AG04450 (cell line): ENCODE measurements at regions not wholly inside any gene's neighbourhood (a gene's known extent, or its start where the extent isn't known, plus 50 kb on each side); places are given as distances from the start of the nearest gene placed in this dataset.

Experiments used
- CTCF ChIA-PET: fragments of 300-600, 350-600 bp; formaldehyde crosslinking; extraction: SDS; loops from one replicate; lab custom pipeline; 2022; ENCODE audit warnings: antibody characterized with exemption, inconsistent platforms; lab: Charles Lee
- POLR2A ChIA-PET: fragments of 350-600 bp; formaldehyde crosslinking; extraction: SDS; loops from one replicate; lab custom pipeline; 2021; ENCODE audit warnings: antibody characterized with exemption, inconsistent platforms; lab: Yijun Ruan, JAX
- DNase-seq: peaks from one replicate; pipeline ENCODE4 v3.0.0-alpha.2; 2011; ENCODE audit warnings: low read depth, low spot score
- H3K27ac ChIP-seq: one replicate; pipeline ENCODE4 v1.5.1; 2012; ENCODE audit warnings: low read depth, low read length, control low read depth
- H3K27me3 ChIP-seq: one replicate; pipeline ENCODE4 v1.6.0; 2012; ENCODE audit warnings: low read length; ENCODE audit not compliant: control insufficient read depth, insufficient read depth
- H3K4me3 ChIP-seq: 2 replicates; pipeline ENCODE4 v1.5.1; 2011; ENCODE audit warnings: mild to moderate bottlenecking, low read depth, low read length, control low read depth
- H3K9me3 ChIP-seq: 2 replicates; pipeline ENCODE4 v1.5.1; 2012; ENCODE audit warnings: low read length; ENCODE audit not compliant: control insufficient read depth, insufficient read depth
- CTCF ChIP-seq: IDR thresholded peaks from 2 replicates; pipeline ENCODE4 v1.5.1; 2011; ENCODE audit warnings: low read depth, low read length, control low read depth, inconsistent platforms

GRCh38 chr1:229853751-229854150, 213.3 kb upstream of the GALNT2 start:
- H3K27ac ChIP-seq = no peak overlapping the region
- ChIA-PET POLR2A (no interaction called here), CTCF (no interaction called here)

GRCh38 chr1:229854620-229855019, 212.4 kb upstream of the GALNT2 start:
- Histone ChIP-seq H3K27me3 (no peaks in the 10 kb centered on the region), H3K4me3 (no peak overlapping the region), H3K27ac (no peak overlapping the region), H3K9me3 (no peaks in the 10 kb centered on the region)
- POLR2A ChIA-PET = no interaction called here
- DNase-seq = no peak
- CTCF ChIA-PET = no interaction called here
- TF ChIP-seq CTCF = no peak

More at GRCh38 chr1:229853751-229854150, 213.3 kb upstream of the GALNT2 start:
- Histone ChIP-seq H3K27me3 (no peaks in the 10 kb centered on the region), H3K9me3 (no peaks in the 10 kb centered on the region), H3K4me3 (no peak overlapping the region)
- no peak for TF ChIP-seq CTCF
- DNase-seq = no peak

GRCh38 chr1:229856009-229856650, 210.9 kb upstream of the GALNT2 start:
- no peak for DNase-seq
- ChIA-PET POLR2A (no interaction called here), CTCF (no interaction called here)
- no peaks in the 10 kb centered on the region for H3K27me3 ChIP-seq
- H3K4me3 ChIP-seq = no peak overlapping the region
- no peak for TF ChIP-seq CTCF
- no peak overlapping the region for H3K27ac ChIP-seq
- no peaks in the 10 kb centered on the region for H3K9me3 ChIP-seq

GRCh38 chr1:229857585-229857984, 209.5 kb upstream of the GALNT2 start:
- no peaks in the 10 kb centered on the region for H3K27me3 ChIP-seq
- DNase-seq = no peak
- no peak for TF ChIP-seq CTCF
- no peaks in the 10 kb centered on the region for H3K9me3 ChIP-seq
- H3K27ac ChIP-seq = no peak overlapping the region
- ChIA-PET POLR2A (no interaction called here), CTCF (no interaction called here)
- H3K4me3 ChIP-seq = no peak overlapping the region

- CTCF ChIA-PET = interaction anchor here (0.5 kb wide), 1 partner anchor 196 kb away, joined by 3 read pairs; no protein-coding TSS in a partner anchor
- H3K27ac ChIP-seq = no peak overlapping the region
- no peak overlapping the region for H3K4me3 ChIP-seq
- POLR2A ChIA-PET = no interaction called here
- no peak for DNase-seq
- H3K27me3 ChIP-seq = no peaks in the 10 kb centered on the region
- TF ChIP-seq CTCF = no peak
- no peaks in the 10 kb centered on the region; the same call in 1 of the 2 replicates for H3K9me3 ChIP-seq
These were observed 208.0 kb upstream of the GALNT2 start for GRCh38 chr1:229859026-229859425.
